Lower lobe of right lung (tissue), 2 donors: ENCODE measurements at regions not wholly inside any gene's neighbourhood (a gene's known extent, or its start where the extent isn't known, plus 50 kb on each side); places are given as distances from the start of the nearest gene placed in this dataset.

Experiments used
- ATAC-seq, 2 donors: fragments of 200-7000 bp; cut with Tn5 transposase; one replicate each; pipeline ENCODE4 v1.9.1; 2020 to 2022; ENCODE audit warnings: mild to moderate bottlenecking in 2 of 2, moderate library complexity in 2 of 2
- DNase-seq: peaks from one replicate; pipeline ENCODE4 v3.0.0-alpha.2; 2020
- H3K27ac ChIP-seq: fragments of 200-600 bp; one replicate; pipeline ENCODE4 v1.8.0; 2022
- H3K27me3 ChIP-seq: fragments of 200-600 bp; one replicate; pipeline ENCODE4 v1.8.0; 2022; ENCODE audit warnings: low read depth
- H3K36me3 ChIP-seq: fragments of 200-600 bp; one replicate; pipeline ENCODE4 v1.8.0; 2022; ENCODE audit warnings: mild to moderate bottlenecking
- H3K4me1 ChIP-seq: fragments of 200-600 bp; one replicate; pipeline ENCODE4 v1.8.0; 2022
- H3K4me3 ChIP-seq: fragments of 200-600 bp; one replicate; pipeline ENCODE4 v1.8.0; 2022; ENCODE audit warnings: mild to moderate bottlenecking
- H3K9me3 ChIP-seq: fragments of 200-600 bp; one replicate; pipeline ENCODE4 v1.8.0; 2022
- intact Hi-C: fragments of 100-400 bp; cut with DNase I; formaldehyde crosslinking; loops from one replicate; pipeline ENCODE4 v1.11.0; 2022
- TF ChIP-seq, protein P1 (sequence below): fragments of 200-600 bp; IDR thresholded peaks from one replicate; pipeline ENCODE4 v1.8.0; 2022; ENCODE audit warnings: antibody characterized with exemption, mild to moderate bottlenecking
- donor health status: DM: no; HTN: yes; CAD: no; lungs with severe emphysema.

GRCh38 chr18:56096861-56097260, 508.9 kb upstream of the TCF4 start:
- intact Hi-C loops, result no loop called here
- no peaks in the 10 kb centered on the region for H3K9me3 ChIP-seq
- ATAC-seq (no peak), DNase-seq (no peak)
- TF ChIP-seq, protein P1, sequence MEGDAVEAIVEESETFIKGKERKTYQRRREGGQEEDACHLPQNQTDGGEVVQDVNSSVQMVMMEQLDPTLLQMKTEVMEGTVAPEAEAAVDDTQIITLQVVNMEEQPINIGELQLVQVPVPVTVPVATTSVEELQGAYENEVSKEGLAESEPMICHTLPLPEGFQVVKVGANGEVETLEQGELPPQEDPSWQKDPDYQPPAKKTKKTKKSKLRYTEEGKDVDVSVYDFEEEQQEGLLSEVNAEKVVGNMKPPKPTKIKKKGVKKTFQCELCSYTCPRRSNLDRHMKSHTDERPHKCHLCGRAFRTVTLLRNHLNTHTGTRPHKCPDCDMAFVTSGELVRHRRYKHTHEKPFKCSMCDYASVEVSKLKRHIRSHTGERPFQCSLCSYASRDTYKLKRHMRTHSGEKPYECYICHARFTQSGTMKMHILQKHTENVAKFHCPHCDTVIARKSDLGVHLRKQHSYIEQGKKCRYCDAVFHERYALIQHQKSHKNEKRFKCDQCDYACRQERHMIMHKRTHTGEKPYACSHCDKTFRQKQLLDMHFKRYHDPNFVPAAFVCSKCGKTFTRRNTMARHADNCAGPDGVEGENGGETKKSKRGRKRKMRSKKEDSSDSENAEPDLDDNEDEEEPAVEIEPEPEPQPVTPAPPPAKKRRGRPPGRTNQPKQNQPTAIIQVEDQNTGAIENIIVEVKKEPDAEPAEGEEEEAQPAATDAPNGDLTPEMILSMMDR, result no peak
- H3K4me1 ChIP-seq, result no peaks in the 10 kb centered on the region
- no peaks in the 10 kb centered on the region for H3K36me3 ChIP-seq
- H3K27me3 ChIP-seq, result no peaks in the 10 kb centered on the region
- no peak overlapping the region for H3K4me3 ChIP-seq
- H3K27ac ChIP-seq, result no peak overlapping the region

DNA sequence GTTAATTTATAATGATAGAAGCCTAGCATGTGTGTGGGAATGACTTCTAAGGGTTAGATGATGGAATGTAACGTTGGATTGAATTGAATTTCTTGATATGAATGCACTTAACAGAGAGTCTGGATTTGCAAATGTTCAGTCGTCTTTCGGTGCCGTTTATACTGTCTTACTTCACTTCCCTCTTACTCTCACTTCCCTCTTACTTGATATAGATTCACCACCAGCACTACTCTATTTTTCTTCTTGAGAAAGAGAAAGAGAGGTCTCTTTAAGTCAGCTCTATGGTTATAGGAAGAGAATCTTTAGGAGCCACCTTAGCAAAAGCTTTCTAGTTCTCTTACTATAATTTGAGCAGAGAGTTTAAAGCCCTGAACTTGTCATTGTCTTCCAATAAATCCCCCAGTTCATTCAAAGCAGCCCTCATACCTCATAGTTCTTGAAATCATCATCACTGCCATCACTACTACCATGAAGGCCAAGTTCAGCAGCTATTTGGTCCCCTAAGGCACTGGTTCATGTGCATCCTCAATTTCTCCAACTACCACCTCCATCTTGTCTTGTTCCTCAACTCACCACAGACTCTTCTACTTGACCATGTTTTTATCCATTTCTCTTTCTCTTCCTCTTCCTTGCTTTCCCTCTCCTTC, 501.7 kb upstream of the TCF4 start:
- Histone ChIP-seq H3K36me3 (no peaks in the 10 kb centered on the region), H3K9me3 (no peaks in the 10 kb centered on the region), H3K4me1 (no peaks in the 10 kb centered on the region), H3K4me3 (no peak overlapping the region), H3K27ac (no peak overlapping the region), H3K27me3 (no peaks in the 10 kb centered on the region)
- ATAC-seq, result no peak
- DNase-seq, result no peak
- intact Hi-C loops, result no loop called here
- TF ChIP-seq, protein P1, result no peak

DNA sequence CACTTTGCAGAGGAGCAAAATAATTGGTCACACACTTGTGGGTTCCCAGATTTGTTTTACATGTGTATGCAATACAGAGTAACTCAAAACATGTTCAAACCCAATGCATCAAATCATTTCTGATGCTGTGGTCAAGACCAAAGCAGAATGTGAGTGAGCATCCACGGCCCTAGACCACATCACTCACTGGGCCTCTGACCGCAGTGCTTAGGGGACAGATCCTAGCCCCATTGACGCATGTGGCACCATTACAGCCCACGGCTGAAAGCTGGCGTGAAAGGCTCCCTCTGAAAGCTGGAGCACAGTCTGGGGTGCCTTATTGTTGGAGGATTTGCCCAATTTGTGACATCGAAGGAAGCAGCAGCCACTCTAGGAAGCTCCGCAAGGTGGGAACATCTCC, 498.8 kb upstream of the TCF4 start:
- Histone ChIP-seq H3K27ac (no peak overlapping the region), H3K27me3 (no peaks in the 10 kb centered on the region), H3K36me3 (no peaks in the 10 kb centered on the region), H3K4me3 (no peak overlapping the region), H3K4me1 (peaks cover 18% of the 10 kb centered on the region), H3K9me3 (no peaks in the 10 kb centered on the region)
- intact Hi-C loops, result no loop called here
- DNase-seq (no peak), ATAC-seq (no peak)
- TF ChIP-seq, protein P1, result no peak

DNA sequence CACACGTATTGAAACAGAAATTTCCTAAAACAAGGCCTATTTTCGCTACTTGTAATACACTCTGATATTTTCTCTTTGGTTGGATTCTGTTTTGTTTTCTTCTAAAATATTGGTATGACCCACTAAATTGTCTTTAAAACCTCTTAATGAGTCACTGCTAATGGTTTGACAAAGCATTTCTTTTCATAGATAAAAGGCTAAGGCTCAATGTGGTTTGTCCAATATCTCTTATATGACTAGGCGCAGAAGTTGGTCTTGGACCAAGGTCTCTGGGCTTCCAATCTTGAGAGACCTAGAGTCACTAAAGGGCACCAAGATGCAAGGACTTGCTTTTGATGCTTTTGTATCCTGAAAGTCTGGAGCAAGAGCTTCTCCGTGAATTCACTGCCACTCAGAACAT, 498.2 kb upstream of the TCF4 start:
- intact Hi-C loops, result no loop called here
- Histone ChIP-seq H3K27me3 (no peaks in the 10 kb centered on the region), H3K36me3 (no peaks in the 10 kb centered on the region), H3K27ac (no peak overlapping the region), H3K4me3 (no peak overlapping the region), H3K9me3 (no peaks in the 10 kb centered on the region), H3K4me1 (peaks cover 18% of the 10 kb centered on the region)
- TF ChIP-seq, protein P1, result no peak
- DNase-seq, result no peak
- ATAC-seq, result no peak

DNA sequence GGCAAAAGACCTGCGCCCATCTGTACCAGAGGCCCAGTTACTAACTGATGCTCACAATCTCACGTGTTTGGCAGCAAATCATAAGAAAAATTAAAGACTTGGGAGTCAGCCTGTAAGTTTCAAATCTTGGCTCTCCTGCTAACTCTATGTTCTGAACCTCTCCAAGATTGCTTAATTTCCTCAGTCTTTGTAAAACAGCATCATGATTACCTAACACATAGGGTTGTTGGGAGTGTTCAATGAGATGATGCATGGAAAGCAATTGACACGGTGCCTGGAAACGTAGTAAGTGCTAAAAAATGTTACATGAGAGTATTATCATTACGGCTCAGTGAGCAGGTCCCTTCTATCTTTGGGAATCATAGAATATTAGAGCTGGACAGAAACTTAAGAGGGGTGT, 497.6 kb upstream of the TCF4 start:
- DNase-seq (no peak), ATAC-seq (no peak)
- TF ChIP-seq, protein P1, result no peak
- H3K27me3 ChIP-seq, result no peaks in the 10 kb centered on the region
- intact Hi-C loops, result no loop called here
- no peaks in the 10 kb centered on the region for H3K36me3 ChIP-seq
- H3K4me1 ChIP-seq, result peaks cover 18% of the 10 kb centered on the region
- H3K9me3 ChIP-seq, result no peaks in the 10 kb centered on the region
- no peak overlapping the region for H3K4me3 ChIP-seq
- no peak overlapping the region for H3K27ac ChIP-seq
